ENCODE measurements at regions not wholly inside any gene's neighbourhood (a gene's known extent, or its start where the extent isn't known, plus 50 kb on each side); places are given as distances from the start of the nearest gene placed in this dataset.

GRCh38 chr11:131172011-131172410, 198.4 kb upstream of the NTM start:
- no peak for TF ChIP-seq CTCF (IDR thresholded peaks at IDR 0.05)
- TF ChIP-seq POLR2AphosphoS5 (IDR thresholded peaks at IDR 0.05), result no peak
- no peak for TF ChIP-seq POLR2A (IDR thresholded peaks at IDR 0.05)
- Histone ChIP-seq H3K36me3 (no peaks in the 10 kb centered on the region), H3K9me3 (no peaks in the 10 kb centered on the region), H3K4me1 (replicated peaks) (no peaks in the 10 kb centered on the region), H3K27ac (no peak overlapping the region), H3K4me3 (no peak overlapping the region), H3K27me3 (replicated peaks; ENCODE audit: insufficient read depth) (no peaks in the 10 kb centered on the region)
- DNase-seq (ENCODE audit: low spot score), result no peak
- WGBS, result 55% methylated on average over 2 of the region's 2 CpGs
- intact Hi-C loops (cut with DNase I), result loop anchor here (10.0 kb wide), 1 partner anchor 57 kb away; no protein-coding TSS in a partner anchor

- no peak overlapping the region for H3K4me3 ChIP-seq
- DNase-seq (ENCODE audit: low spot score), result no peak
- no peak overlapping the region for H3K27ac ChIP-seq
- H3K36me3 ChIP-seq, result no peaks in the 10 kb centered on the region
- no peaks in the 10 kb centered on the region for H3K9me3 ChIP-seq
- TF ChIP-seq POLR2AphosphoS5 (IDR thresholded peaks at IDR 0.05), result no peak
- TF ChIP-seq POLR2A (IDR thresholded peaks at IDR 0.05), result no peak
- intact Hi-C loops (cut with DNase I), result loop anchor here (10.0 kb wide), 1 partner anchor 63 kb away; no protein-coding TSS in a partner anchor
- no peaks in the 10 kb centered on the region for H3K27me3 ChIP-seq (replicated peaks; ENCODE audit: insufficient read depth)
- no peaks in the 10 kb centered on the region for H3K4me1 ChIP-seq (replicated peaks)
- WGBS, result 76% methylated on average over 11 of the region's 11 CpGs
Observed at GRCh38 chr11:131178020-131178419, 192.4 kb upstream of the NTM start.

- Histone ChIP-seq H3K4me3 (no peak overlapping the region), H3K27me3 (replicated peaks; ENCODE audit: insufficient read depth) (no peaks in the 10 kb centered on the region), H3K27ac (no peak overlapping the region), H3K4me1 (replicated peaks) (no peaks in the 10 kb centered on the region), H3K9me3 (no peaks in the 10 kb centered on the region), H3K36me3 (no peaks in the 10 kb centered on the region)
- no peak for TF ChIP-seq POLR2AphosphoS5 (IDR thresholded peaks at IDR 0.05)
- no peak for TF ChIP-seq CTCF (IDR thresholded peaks at IDR 0.05)
- no peak for TF ChIP-seq POLR2A (IDR thresholded peaks at IDR 0.05)
- intact Hi-C loops (cut with DNase I), result loop anchor here (10.0 kb wide), 1 partner anchor 64 kb away; no protein-coding TSS in a partner anchor
- WGBS, result 73% methylated on average over 3 of the region's 3 CpGs
- DNase-seq (ENCODE audit: low spot score), result no peak
Observed at GRCh38 chr11:131178596-131178995, 191.8 kb upstream of the NTM start.

- TF ChIP-seq POLR2A (IDR thresholded peaks at IDR 0.05), result no peak
- no peak for TF ChIP-seq CTCF (IDR thresholded peaks at IDR 0.05)
- no peak for TF ChIP-seq POLR2AphosphoS5 (IDR thresholded peaks at IDR 0.05)
- no peak overlapping the region for H3K4me3 ChIP-seq
- WGBS, result 77% methylated on average over 4 of the region's 4 CpGs
- H3K27me3 ChIP-seq (replicated peaks; ENCODE audit: insufficient read depth), result no peaks in the 10 kb centered on the region
- H3K27ac ChIP-seq, result no peak overlapping the region
- H3K9me3 ChIP-seq, result no peaks in the 10 kb centered on the region
- H3K4me1 ChIP-seq (replicated peaks), result no peaks in the 10 kb centered on the region
- intact Hi-C loops (cut with DNase I), result loop anchor here (10.0 kb wide), 1 partner anchor 65 kb away; no protein-coding TSS in a partner anchor
- no peak for DNase-seq (ENCODE audit: low spot score)
- no peaks in the 10 kb centered on the region for H3K36me3 ChIP-seq
Observed at GRCh38 chr11:131179836-131180235, 190.6 kb upstream of the NTM start.

GRCh38 chr11:131185915-131186314, 184.5 kb upstream of the NTM start:
- no peak overlapping the region for H3K4me3 ChIP-seq
- no peak for DNase-seq (ENCODE audit: low spot score)
- H3K27me3 ChIP-seq (replicated peaks; ENCODE audit: insufficient read depth), result no peaks in the 10 kb centered on the region
- H3K4me1 ChIP-seq (replicated peaks), result no peaks in the 10 kb centered on the region
- TF ChIP-seq CTCF (IDR thresholded peaks at IDR 0.05) (no peak), POLR2A (IDR thresholded peaks at IDR 0.05) (no peak)
- H3K9me3 ChIP-seq, result no peaks in the 10 kb centered on the region
- intact Hi-C loops (cut with DNase I), result no loop called here
- H3K27ac ChIP-seq, result no peak overlapping the region
- no peaks in the 10 kb centered on the region for H3K36me3 ChIP-seq
- WGBS, result 91% methylated on average over 3 of the region's 3 CpGs

All from prostate gland (tissue), 2 donors.